HEK293T (cell line): ENCODE measurements at regions not wholly inside any gene's neighbourhood (a gene's known extent, or its start where the extent isn't known, plus 50 kb on each side); places are given as distances from the start of the nearest gene placed in this dataset.
"Not testable (repeated sequence)": the region's sequence is repeated elsewhere in the genome, so short reads cannot be mapped to it uniquely, and the experiment has no call there.

Experiments
- ARNT ChIP-seq: fragments of 450-650 bp; IDR thresholded peaks from 2 replicates; pipeline ENCODE4 v1.6.1; 2017; ENCODE audit warnings: mild to moderate bottlenecking
- BHLHE40 ChIP-seq: fragments of 450-650 bp; IDR thresholded peaks from 2 replicates; pipeline ENCODE4 v1.6.1; 2016; ENCODE audit warnings: mild to moderate bottlenecking, moderate library complexity, borderline replicate concordance
- FOXA1 ChIP-seq: fragments of 450-650 bp; IDR thresholded peaks from 2 replicates; pipeline ENCODE4 v1.6.1; 2016; ENCODE audit warnings: mild to moderate bottlenecking
- FOXM1 ChIP-seq: fragments of 450-650 bp; IDR thresholded peaks from 2 replicates; pipeline ENCODE4 v1.6.1; 2017; ENCODE audit warnings: mild to moderate bottlenecking, borderline replicate concordance
- HDGF ChIP-seq: fragments of 450-650 bp; IDR thresholded peaks from 2 replicates; pipeline ENCODE4 v1.6.1; 2017; ENCODE audit warnings: antibody characterized with exemption, borderline replicate concordance
- L3MBTL2 ChIP-seq: fragments of 450-650 bp; conservative IDR thresholded peaks from 2 replicates; pipeline ENCODE4 v1.6.1; 2016; ENCODE audit warnings: mild to moderate bottlenecking
- PKNOX1 ChIP-seq: fragments of 450-650 bp; IDR thresholded peaks from 2 replicates; pipeline ENCODE4 v1.6.1; 2016
- SP1 ChIP-seq: fragments of 450-650 bp; IDR thresholded peaks from 2 replicates; pipeline ENCODE4 v1.6.1; 2017
- SUZ12 ChIP-seq: fragments of 450-650 bp; IDR thresholded peaks from 2 replicates; pipeline ENCODE4 v1.6.1; 2016; ENCODE audit warnings: mild to moderate bottlenecking
- ZNF384 ChIP-seq: fragments of 450-650 bp; IDR thresholded peaks from 2 replicates; pipeline ENCODE4 v1.6.1; 2016

GRCh38 chr5:124103056-124103455, 591.1 kb downstream of the CSNK1G3 start:
- not testable (repeated sequence) for TF ChIP-seq L3MBTL2, HDGF, SUZ12, ARNT, SP1, FOXA1, PKNOX1, FOXM1, BHLHE40, ZNF384
